ENCODE measurements at regions not wholly inside any gene's neighbourhood (a gene's known extent, or its start where the extent isn't known, plus 50 kb on each side); places are given as distances from the start of the nearest gene placed in this dataset.

DNA sequence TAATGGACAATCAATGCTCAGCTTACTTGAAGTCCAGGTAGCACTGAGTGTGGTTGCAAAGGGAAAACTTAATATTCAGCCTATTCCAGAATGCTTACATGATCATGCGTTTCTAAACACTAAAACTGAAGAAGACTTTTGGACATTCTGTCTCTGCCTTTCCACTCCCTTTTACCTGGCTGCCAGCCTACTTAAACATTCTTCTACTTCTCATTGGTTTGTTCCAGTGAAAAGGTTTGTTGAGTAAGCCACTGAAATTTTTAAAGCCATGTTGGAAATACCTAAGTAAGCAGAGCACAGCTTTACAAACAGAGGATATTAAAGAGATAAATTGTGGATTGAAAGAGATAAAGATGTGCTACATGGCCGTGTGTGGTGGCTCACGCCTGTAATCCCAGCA, 1280.8 kb upstream of the AUTS2 start:
- Histone ChIP-seq H3K9ac (ENCODE audit: low read depth in 1 of 2, low read length in 2 of 2) (no peak overlapping the region), H3K27ac (ENCODE audit: low read depth in 1 of 2, low read length in 2 of 2) (no peak overlapping the region), H3K27me3 (ENCODE audit: control insufficient read depth in 4 of 4, insufficient read depth in 4 of 4, low read length in 3 of 4) (no peaks in the 10 kb centered on the region), H3K9me3 (ENCODE audit: control insufficient read depth in 4 of 4, low read length in 3 of 4) (no peaks in the 10 kb centered on the region), H3K4me3 (ENCODE audit: low read depth in 1 of 3, low read length in 3 of 3) (no peak overlapping the region), H3K4me1 (ENCODE audit: control insufficient read depth in 4 of 4, insufficient read depth in 4 of 4, low read length in 3 of 4) (no peaks in the 10 kb centered on the region), H3K36me3 (ENCODE audit: control insufficient read depth in 4 of 4, insufficient read depth in 3 of 4, low read depth in 1 of 4, low read length in 3 of 4) (no peaks in the 10 kb centered on the region)
- 73% methylated on average over 3 of the region's 3 CpGs for WGBS
- DNase-seq (ENCODE audit: low spot score) = no peak
- TF ChIP-seq HNF4A (conservative IDR thresholded peaks at IDR 0.05) = no peak
- no peak for TF ChIP-seq GABPA (IDR thresholded peaks at IDR 0.05 in 1 of 2, conservative IDR thresholded peaks at IDR 0.05 in 1 of 2)
- TF ChIP-seq TAF1 (conservative IDR thresholded peaks at IDR 0.05) = no peak
- TF ChIP-seq NR2F2 (IDR thresholded peaks at IDR 0.05) = no peak
- TF ChIP-seq, protein P1, sequence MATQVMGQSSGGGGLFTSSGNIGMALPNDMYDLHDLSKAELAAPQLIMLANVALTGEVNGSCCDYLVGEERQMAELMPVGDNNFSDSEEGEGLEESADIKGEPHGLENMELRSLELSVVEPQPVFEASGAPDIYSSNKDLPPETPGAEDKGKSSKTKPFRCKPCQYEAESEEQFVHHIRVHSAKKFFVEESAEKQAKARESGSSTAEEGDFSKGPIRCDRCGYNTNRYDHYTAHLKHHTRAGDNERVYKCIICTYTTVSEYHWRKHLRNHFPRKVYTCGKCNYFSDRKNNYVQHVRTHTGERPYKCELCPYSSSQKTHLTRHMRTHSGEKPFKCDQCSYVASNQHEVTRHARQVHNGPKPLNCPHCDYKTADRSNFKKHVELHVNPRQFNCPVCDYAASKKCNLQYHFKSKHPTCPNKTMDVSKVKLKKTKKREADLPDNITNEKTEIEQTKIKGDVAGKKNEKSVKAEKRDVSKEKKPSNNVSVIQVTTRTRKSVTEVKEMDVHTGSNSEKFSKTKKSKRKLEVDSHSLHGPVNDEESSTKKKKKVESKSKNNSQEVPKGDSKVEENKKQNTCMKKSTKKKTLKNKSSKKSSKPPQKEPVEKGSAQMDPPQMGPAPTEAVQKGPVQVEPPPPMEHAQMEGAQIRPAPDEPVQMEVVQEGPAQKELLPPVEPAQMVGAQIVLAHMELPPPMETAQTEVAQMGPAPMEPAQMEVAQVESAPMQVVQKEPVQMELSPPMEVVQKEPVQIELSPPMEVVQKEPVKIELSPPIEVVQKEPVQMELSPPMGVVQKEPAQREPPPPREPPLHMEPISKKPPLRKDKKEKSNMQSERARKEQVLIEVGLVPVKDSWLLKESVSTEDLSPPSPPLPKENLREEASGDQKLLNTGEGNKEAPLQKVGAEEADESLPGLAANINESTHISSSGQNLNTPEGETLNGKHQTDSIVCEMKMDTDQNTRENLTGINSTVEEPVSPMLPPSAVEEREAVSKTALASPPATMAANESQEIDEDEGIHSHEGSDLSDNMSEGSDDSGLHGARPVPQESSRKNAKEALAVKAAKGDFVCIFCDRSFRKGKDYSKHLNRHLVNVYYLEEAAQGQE (IDR thresholded peaks at IDR 0.05) = no peak
- TF ChIP-seq, protein P2, sequence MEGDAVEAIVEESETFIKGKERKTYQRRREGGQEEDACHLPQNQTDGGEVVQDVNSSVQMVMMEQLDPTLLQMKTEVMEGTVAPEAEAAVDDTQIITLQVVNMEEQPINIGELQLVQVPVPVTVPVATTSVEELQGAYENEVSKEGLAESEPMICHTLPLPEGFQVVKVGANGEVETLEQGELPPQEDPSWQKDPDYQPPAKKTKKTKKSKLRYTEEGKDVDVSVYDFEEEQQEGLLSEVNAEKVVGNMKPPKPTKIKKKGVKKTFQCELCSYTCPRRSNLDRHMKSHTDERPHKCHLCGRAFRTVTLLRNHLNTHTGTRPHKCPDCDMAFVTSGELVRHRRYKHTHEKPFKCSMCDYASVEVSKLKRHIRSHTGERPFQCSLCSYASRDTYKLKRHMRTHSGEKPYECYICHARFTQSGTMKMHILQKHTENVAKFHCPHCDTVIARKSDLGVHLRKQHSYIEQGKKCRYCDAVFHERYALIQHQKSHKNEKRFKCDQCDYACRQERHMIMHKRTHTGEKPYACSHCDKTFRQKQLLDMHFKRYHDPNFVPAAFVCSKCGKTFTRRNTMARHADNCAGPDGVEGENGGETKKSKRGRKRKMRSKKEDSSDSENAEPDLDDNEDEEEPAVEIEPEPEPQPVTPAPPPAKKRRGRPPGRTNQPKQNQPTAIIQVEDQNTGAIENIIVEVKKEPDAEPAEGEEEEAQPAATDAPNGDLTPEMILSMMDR (IDR thresholded peaks at IDR 0.05; ENCODE audit: low read depth, low read length, missing input control) = no peak
- no peak for TF ChIP-seq SP1 (IDR thresholded peaks at IDR 0.05)
- TF ChIP-seq JUND (IDR thresholded peaks at IDR 0.05) = no peak

DNA sequence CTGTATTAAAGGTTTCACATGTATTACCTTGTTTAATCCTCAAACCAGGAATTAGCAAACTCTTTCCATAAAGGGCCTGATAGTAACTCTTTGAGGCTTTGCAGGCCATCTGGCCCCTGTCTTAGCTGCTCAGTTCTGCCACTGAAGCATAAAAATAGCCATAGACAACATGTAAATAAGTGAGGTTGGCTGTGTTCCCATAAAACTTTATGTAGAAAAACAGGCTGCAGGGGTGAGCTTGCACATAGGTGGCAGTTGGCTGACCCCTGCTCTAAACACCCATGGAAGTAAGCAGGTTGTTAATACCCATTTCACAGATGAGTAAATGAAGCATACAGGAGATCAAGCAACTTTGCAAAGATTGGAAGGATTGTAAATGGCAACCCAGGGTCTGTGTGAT, 1279.2 kb upstream of the AUTS2 start:
- no peak for DNase-seq (ENCODE audit: low spot score)
- Histone ChIP-seq H3K36me3 (ENCODE audit: control insufficient read depth in 4 of 4, insufficient read depth in 3 of 4, low read depth in 1 of 4, low read length in 3 of 4) (no peaks in the 10 kb centered on the region), H3K4me1 (ENCODE audit: control insufficient read depth in 4 of 4, insufficient read depth in 4 of 4, low read length in 3 of 4) (no peaks in the 10 kb centered on the region), H3K4me3 (ENCODE audit: low read depth in 1 of 3, low read length in 3 of 3) (no peak overlapping the region), H3K27ac (ENCODE audit: low read depth in 1 of 2, low read length in 2 of 2) (no peak overlapping the region), H3K27me3 (ENCODE audit: control insufficient read depth in 4 of 4, insufficient read depth in 4 of 4, low read length in 3 of 4) (no peaks in the 10 kb centered on the region), H3K9me3 (ENCODE audit: control insufficient read depth in 4 of 4, low read length in 3 of 4) (no peaks in the 10 kb centered on the region), H3K9ac (ENCODE audit: low read depth in 1 of 2, low read length in 2 of 2) (no peak overlapping the region)
- no peak for TF ChIP-seq JUND (IDR thresholded peaks at IDR 0.05)
- no peak for TF ChIP-seq GABPA (IDR thresholded peaks at IDR 0.05 in 1 of 2, conservative IDR thresholded peaks at IDR 0.05 in 1 of 2)
- TF ChIP-seq HNF4A (conservative IDR thresholded peaks at IDR 0.05) = no peak
- no peak for TF ChIP-seq TAF1 (conservative IDR thresholded peaks at IDR 0.05)
- TF ChIP-seq RAD21 (IDR thresholded peaks at IDR 0.05) = no peak
- no peak for TF ChIP-seq EGR1 (IDR thresholded peaks at IDR 0.05; ENCODE audit: low read depth in 2 of 2)
- TF ChIP-seq, protein P2 (IDR thresholded peaks at IDR 0.05; ENCODE audit: low read depth, low read length, missing input control) = no peak
- TF ChIP-seq SP1 (IDR thresholded peaks at IDR 0.05) = no peak
- TF ChIP-seq, protein P3, sequence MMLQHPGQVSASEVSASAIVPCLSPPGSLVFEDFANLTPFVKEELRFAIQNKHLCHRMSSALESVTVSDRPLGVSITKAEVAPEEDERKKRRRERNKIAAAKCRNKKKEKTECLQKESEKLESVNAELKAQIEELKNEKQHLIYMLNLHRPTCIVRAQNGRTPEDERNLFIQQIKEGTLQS (IDR thresholded peaks at IDR 0.05) = no peak
